ENCODE measurements at regions not wholly inside any gene's neighbourhood (a gene's known extent, or its start where the extent isn't known, plus 50 kb on each side); places are given as distances from the start of the nearest gene placed in this dataset.

GRCh38 chr12:87841935-87842334 is 187.3 kb downstream of the C12orf50 start:
- no peak for DNase-seq (ENCODE audit: low spot score)

GRCh38 chr12:87836190-87836589 is 193.0 kb downstream of the C12orf50 start:
- no peak for DNase-seq (ENCODE audit: low spot score)

- DNase-seq (ENCODE audit: low spot score): no peak
These were observed 200.7 kb downstream of the C12orf50 start for GRCh38 chr12:87828382-87828973.

- DNase-seq (ENCODE audit: low spot score): peak; percentile 63
These were observed 201.4 kb downstream of the C12orf50 start for GRCh38 chr12:87827638-87828264.

- no peak for DNase-seq (ENCODE audit: low spot score)
These were observed 206.3 kb downstream of the C12orf50 start for GRCh38 chr12:87822923-87823322.

- no peak for DNase-seq (ENCODE audit: low spot score)
These were observed 208.5 kb downstream of the C12orf50 start for GRCh38 chr12:87820524-87821202.

DNA sequence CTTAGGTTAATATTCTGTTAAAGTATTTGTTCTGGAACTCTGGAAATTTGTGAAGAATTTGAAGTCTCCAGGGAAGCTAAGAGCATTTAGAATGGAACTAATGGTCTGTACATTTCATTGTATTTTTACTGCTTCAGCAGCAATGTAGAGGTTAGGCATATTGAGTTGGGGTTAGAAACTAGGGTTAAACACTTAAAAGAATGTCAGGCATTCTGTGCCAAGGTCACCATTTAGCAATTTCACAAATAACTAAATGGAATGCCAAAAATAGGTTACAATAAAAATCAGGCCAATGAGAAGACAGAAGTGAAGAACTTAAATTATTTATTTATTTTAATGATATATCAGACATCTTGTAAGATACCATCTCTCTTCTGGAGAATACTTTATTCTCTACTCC is 210.8 kb downstream of the C12orf50 start:
- no peak for DNase-seq (ENCODE audit: low spot score)

- no peak for DNase-seq (ENCODE audit: low spot score)
These were observed 213.2 kb downstream of the C12orf50 start for GRCh38 chr12:87815771-87816585.

- DNase-seq (ENCODE audit: low spot score): no peak
These were observed 214.6 kb downstream of the C12orf50 start for GRCh38 chr12:87814625-87815024.

DNA sequence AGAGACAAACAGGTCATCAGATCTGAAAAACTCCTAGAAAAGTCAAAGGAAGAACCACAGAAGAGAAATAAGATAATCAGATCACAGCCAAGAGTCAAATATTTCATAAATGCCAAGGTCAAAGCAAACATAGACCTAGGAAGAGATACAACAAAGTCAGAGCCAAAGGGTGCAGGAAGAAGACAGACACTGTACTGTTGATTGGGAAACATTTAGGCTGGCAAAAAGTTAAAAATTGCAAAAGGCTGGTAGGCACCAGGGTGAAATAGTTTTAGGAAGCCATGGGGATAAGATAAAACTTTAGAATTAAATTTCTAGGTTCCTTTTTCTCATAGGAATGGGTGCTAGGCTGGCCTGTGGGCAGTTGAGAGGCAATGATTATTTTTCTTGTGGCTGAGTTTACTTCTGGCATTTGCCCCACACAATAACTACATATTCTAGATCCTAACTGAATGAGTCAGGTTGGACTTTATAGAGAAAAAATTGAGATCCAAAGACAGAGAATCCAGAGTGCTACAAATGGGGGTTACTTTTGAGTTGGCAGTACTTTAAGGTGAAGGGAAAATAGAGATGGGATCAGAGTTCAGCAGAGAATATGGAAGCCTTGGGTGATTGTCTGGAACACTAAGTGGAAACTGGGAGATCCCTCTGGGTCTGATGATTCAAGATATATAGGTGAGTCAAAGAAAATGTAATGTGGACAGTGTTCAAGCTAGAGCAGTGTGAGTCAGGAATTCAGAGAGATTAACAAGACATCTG is 215.5 kb downstream of the C12orf50 start:
- DNase-seq (ENCODE audit: low spot score): peak; percentile 48

GRCh38 chr12:87812681-87813080 is 216.5 kb downstream of the C12orf50 start:
- no peak for DNase-seq (ENCODE audit: low spot score)

GRCh38 chr12:87812030-87812429 is 217.2 kb downstream of the C12orf50 start:
- DNase-seq (ENCODE audit: low spot score): no peak

GRCh38 chr12:87809916-87810315 is 219.3 kb downstream of the C12orf50 start:
- DNase-seq (ENCODE audit: low spot score): no peak

DNA sequence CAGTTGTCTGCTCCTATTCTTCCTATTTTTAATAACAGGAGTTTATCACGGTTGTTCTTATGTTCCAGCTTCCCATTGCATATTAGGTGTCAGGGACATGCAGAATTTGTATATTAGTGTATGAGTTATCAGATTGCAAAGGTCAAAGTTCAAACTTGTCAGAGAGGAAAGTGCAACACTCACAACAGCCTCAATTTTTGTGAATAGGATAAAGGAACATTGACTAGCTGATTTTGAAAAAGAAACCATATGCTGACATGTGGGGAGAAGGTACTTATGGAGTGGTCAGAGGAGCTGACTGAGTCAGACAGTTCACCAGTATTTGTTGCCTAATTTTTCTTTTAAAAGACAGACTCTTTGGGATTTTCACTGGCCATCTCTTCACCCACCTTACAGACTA is 222.1 kb downstream of the C12orf50 start:
- no peak for DNase-seq (ENCODE audit: low spot score)

DNA sequence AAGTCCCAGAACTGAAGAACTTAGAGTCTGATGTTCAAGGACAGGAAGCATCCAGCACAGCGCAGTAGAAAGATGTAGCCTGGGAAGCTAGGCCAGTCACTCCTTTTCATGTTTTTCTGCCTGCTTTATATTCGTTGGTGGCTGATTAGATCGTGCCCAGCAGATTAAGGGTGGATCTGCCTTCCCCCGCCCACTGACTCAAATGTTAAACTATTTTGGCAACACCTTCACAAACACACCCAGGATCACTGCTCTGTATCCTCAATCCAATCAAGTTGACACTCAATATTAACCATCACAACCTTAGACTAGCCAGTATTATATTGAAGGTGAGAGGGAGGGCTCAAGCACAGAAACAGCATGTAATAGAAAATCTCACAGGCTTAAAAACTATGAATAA is 222.9 kb downstream of the C12orf50 start:
- DNase-seq (ENCODE audit: low spot score): no peak

DNA sequence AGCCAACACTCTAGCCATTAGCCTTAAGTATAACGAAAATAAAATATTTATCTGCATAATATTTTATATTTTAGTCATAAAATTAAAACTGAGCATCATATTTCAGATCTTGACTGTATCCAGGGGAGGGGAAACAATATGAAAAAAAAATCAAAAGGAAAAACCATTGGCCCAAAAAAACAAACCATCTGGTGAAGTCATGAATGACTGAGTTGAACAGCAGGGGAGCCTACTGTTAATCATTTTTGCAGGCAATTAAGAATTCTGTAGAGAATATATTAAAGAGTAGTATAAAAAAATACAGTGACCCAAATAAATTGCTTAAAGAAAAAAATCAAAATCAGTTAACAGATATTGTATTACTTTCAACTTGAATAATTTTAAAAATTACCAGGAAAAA is 224.8 kb downstream of the C12orf50 start:
- no peak for DNase-seq (ENCODE audit: low spot score)

GRCh38 chr12:87802721-87803011 is 226.5 kb downstream of the C12orf50 start:
- no peak for DNase-seq (ENCODE audit: low spot score)

DNA sequence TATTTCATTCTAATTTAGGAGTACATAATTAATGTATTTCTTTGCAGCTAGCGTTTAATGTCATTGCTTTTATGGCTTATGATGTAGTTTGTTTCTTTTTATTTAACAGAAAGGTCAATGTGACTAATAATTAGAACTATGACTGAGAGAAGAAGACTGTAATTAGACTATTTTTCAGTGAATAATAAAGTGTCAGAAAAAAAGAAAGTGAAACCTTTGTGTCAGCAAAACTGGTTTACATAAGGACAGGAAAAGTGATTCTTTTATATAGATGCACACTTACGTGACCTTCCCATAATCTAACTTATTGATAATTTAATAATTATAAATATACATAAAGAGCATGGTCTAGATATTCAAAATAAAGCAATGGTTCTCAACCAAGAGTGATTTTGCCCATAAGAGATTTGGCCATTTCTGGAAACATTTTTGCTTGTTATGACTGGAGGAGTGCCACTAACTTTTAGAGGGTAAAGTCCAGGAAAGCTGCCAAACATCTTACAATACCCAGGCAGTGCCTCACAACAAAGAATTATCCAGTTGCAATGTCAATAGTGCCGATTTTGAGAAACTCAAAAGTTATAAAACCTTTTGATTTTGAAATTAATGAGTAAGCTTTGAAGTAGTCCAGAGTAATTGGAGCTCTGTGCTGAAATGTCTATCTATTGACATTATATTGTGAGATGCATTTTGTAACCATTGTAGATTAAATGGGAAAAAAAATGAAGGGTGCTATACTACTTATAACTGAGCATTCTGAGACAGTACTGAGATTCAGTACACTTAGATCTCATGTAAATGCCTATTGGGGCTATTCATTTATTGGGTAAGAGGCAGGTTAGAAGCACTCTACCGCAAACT is 227.1 kb downstream of the C12orf50 start:
- no peak for DNase-seq (ENCODE audit: low spot score)

DNA sequence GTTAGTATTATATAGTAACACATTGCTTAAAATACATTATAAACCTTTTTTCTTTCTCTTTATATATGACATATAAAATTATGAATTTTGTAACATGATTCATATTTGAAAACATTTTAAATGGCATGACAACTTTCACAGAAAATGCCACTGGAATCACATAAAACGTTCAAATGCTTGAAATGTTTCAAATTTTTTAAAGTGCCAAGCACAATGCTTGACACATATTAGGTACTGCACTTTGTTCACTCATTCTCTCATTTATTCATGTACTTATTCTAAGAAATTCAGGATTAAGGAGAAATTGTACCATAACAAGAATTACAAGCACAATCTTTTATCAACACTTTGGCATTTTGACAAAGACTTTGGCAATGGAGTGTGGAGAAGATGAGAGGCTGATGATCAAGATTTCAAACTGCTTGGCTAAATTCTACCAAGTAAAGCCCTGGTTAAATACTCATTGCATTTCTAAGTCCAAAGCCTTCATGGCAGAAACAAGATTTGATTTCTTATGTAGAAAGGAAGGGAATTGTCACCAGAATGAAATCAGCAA is 232.2 kb downstream of the C12orf50 start:
- DNase-seq (ENCODE audit: low spot score): no peak

DNA sequence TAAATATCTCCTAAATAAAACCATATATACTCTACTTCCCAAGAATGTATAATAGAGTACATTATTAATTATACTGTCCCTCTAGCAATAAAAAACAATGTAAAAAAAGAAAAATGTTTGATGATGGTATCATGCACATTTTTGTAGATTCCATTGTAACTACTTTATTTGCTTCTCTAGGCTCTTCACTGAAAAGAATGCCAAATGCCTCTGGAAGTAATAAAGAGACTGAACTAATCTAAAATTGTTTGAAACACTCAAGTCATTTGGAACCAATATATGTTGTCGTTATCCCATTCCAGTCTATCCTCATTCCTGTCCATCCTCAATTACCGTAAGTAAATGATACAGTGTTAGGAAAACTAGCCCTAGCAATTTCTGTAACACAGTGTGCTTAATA is 233.6 kb downstream of the C12orf50 start:
- no peak for DNase-seq (ENCODE audit: low spot score)

DNA sequence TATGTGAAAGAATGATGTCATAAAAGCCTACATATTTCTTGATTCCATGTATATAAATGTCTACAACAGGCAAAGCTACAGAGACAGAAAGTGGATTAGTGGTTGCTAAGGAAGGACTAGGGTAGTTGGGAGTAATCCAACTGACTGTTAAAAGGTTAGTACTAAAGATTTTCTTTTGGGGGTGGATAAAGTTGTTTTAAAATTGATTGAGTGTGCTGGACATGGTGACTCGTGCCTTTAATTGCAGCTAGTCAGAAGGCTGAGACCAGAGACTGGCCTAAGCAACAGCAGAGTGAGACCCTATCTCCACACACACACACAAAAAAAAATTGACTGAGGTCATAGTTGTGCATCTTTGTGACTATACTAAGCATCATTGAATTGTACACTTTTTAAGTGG is 234.3 kb downstream of the C12orf50 start:
- DNase-seq (ENCODE audit: low spot score): no peak

Measured in RKO (cell line).